HG03025 (cell line): ENCODE measurements at regions not wholly inside any gene's neighbourhood (a gene's known extent, or its start where the extent isn't known, plus 50 kb on each side); places are given as distances from the start of the nearest gene placed in this dataset.

Experiments
- ATAC-seq: cut with Tn5 transposase; IDR thresholded peaks from one replicate; pipeline ENCODE4 v1.9.1; 2021; ENCODE audit warnings: mild to moderate bottlenecking, moderate library complexity; ENCODE audit not compliant: unreplicated experiment, low FRiP score

- ATAC-seq = no peak
Observed at GRCh38 chr12:20268771-20269170, 99.6 kb upstream of the PDE3A start.

- no peak for ATAC-seq
Observed at GRCh38 chr12:20269337-20270067, 98.8 kb upstream of the PDE3A start.

GRCh38 chr12:20270557-20270956 is 97.8 kb upstream of the PDE3A start:
- no peak for ATAC-seq

- no peak for ATAC-seq
Observed at GRCh38 chr12:20272161-20272560, 96.2 kb upstream of the PDE3A start.

GRCh38 chr12:20272801-20273200 is 95.5 kb upstream of the PDE3A start:
- no peak for ATAC-seq

GRCh38 chr12:20274008-20274407 is 94.3 kb upstream of the PDE3A start:
- no peak for ATAC-seq

- no peak for ATAC-seq
Observed at GRCh38 chr12:20278276-20278675, 90.1 kb upstream of the PDE3A start.

GRCh38 chr12:20280515-20280914 is 87.8 kb upstream of the PDE3A start:
- ATAC-seq = no peak

GRCh38 chr12:20282401-20282800 is 85.9 kb upstream of the PDE3A start:
- no peak for ATAC-seq

- ATAC-seq = no peak
Observed at GRCh38 chr12:20283482-20283881, 84.9 kb upstream of the PDE3A start.

- no peak for ATAC-seq
Observed at GRCh38 chr12:20289520-20289919, 78.8 kb upstream of the PDE3A start.

GRCh38 chr12:20300457-20300856 is 67.9 kb upstream of the PDE3A start:
- no peak for ATAC-seq

GRCh38 chr12:20305470-20305869 is 62.9 kb upstream of the PDE3A start:
- ATAC-seq = no peak

- ATAC-seq = no peak
Observed at GRCh38 chr12:20309504-20310148, 58.7 kb upstream of the PDE3A start.

- no peak for ATAC-seq
Observed at GRCh38 chr12:20314328-20314727, 54.0 kb upstream of the PDE3A start.

GRCh38 chr12:20317554-20317953 is 50.8 kb upstream of the PDE3A start:
- ATAC-seq = no peak
